ENCODE measurements at regions not wholly inside any gene's neighbourhood (a gene's known extent, or its start where the extent isn't known, plus 50 kb on each side); places are given as distances from the start of the nearest gene placed in this dataset.

- TF ChIP-seq CTCF (IDR thresholded peaks at IDR 0.05; ENCODE audit: insufficient read depth, low read length) (no peak), GABPA (IDR thresholded peaks at IDR 0.05; ENCODE audit: low read depth) (no peak), REST (IDR thresholded peaks at IDR 0.05; ENCODE audit: insufficient replicate concordance, low read depth) (no peak)
Observed at GRCh38 chr2:142754182-142754581, 123.3 kb upstream of the KYNU start.

Data from HL-60 (cell line).